Esophagus squamous epithelium (tissue), 5 donors: ENCODE measurements at regions not wholly inside any gene's neighbourhood (a gene's known extent, or its start where the extent isn't known, plus 50 kb on each side); places are given as distances from the start of the nearest gene placed in this dataset.
A peak's percentile ranks its signal among the peaks of the same experiment; 100 is the strongest.

Experiments used
- DNase-seq: peaks from one replicate; lab custom pipeline; 2025; lab: John Stamatoyannopoulos, UW
- H3K27ac ChIP-seq, 4 donors: fragments of 200-600 bp; sonication (generic); one replicate each; pipeline ENCODE4 v1.5.1; 2016 to 2019; ENCODE audit warnings: mild to moderate bottlenecking in 1 of 4
- H3K27me3 ChIP-seq, 4 donors: fragments of 200-600 bp; sonication (generic); 1 replicate in 3 of 4; 2 replicates in 1 of 4; pipeline versions ENCODE4 v1.5.1 to v1.6.0; 2017 to 2021; ENCODE audit warnings: antibody characterized with exemption in 1 of 4
- H3K36me3 ChIP-seq, 3 donors: fragments of 200-600 bp; sonication (generic); one replicate each; pipeline ENCODE4 v1.5.1; 2016 to 2019
- H3K4me1 ChIP-seq, 3 donors: fragments of 200-600 bp; sonication (generic); one replicate each; pipeline ENCODE4 v1.5.1; 2017 to 2019
- H3K4me3 ChIP-seq, 4 donors: fragments of 200-600 bp; sonication (generic); 1 replicate in 3 of 4; 2 replicates in 1 of 4; pipeline ENCODE4 v1.5.1; 2016 to 2019; ENCODE audit warnings: mild to moderate bottlenecking in 2 of 4, moderate library complexity in 1 of 4
- H3K9me3 ChIP-seq, 3 donors: fragments of 200-600 bp; sonication (generic); one replicate each; pipeline ENCODE4 v1.5.1; 2016 to 2019
- POLR2A ChIP-seq, 4 donors: fragments of 450-650 bp; IDR thresholded peaks; one replicate each; pipeline ENCODE4 v1.6.1; 2017; ENCODE audit warnings: antibody characterized with exemption in 4 of 4, mild to moderate bottlenecking in 4 of 4, moderate library complexity in 3 of 4
- WGBS, 2 donors: methylation state at CpG; one replicate each; pipeline ENCODE4 v1.1.5; 2018; 5-methylcytosine and 5-hydroxymethylcytosine counted together
- intact Hi-C: fragments of 100-400 bp; cut with DNase I; formaldehyde crosslinking; loops from one replicate; pipeline ENCODE4 v1.15.0; 2022
- TF ChIP-seq, protein P1 (sequence below), 6 experiments: fragments of 450-650 bp in 4 of 6; fragments of 200-600 bp in 2 of 6; sonication (generic) in 2 of 6; IDR thresholded peaks; one replicate each; pipeline ENCODE4 v1.5.1; 2016 to 2019; ENCODE audit warnings: antibody characterized with exemption in 6 of 6, mild to moderate bottlenecking in 4 of 6, moderate library complexity in 4 of 6
- donor health status: DM: yes; HTN: yes; CAD: no.

DNA sequence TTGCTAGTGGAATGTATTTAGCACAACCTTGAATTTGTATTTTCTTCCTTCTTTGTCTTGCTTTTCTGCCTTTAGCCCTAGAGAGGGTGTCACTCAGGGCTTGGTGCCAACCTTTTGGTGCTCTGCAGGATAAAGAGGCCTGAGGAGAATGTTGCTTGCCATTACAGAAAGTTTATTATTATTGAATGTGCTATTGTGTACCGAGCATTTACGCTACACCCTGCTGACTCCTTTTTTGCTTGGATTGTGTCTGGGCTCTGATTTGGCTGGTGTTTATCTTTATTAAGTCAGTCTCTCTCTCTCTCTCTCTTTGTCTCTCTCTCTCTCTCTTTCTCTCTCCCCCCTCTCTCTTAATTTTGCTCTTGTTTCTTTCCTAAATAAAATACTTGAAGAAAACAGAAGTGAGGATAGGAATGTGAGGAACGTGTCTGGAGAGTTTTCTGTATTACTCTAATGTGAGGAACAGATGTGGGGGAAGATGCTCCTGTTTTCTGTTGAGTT is 284.4 kb upstream of the PHYHIPL start:
- intact Hi-C loops, result no loop called here
- no peaks in the 10 kb centered on the region for H3K9me3 ChIP-seq
- DNase-seq, result no peak
- no peaks in the 10 kb centered on the region for H3K27me3 ChIP-seq
- no peaks in the 10 kb centered on the region for H3K36me3 ChIP-seq
- H3K27ac ChIP-seq, result no peak overlapping the region
- H3K4me3 ChIP-seq, result no peak overlapping the region
- no peak for TF ChIP-seq POLR2A (IDR thresholded peaks at IDR 0.05)
- TF ChIP-seq, protein P1, sequence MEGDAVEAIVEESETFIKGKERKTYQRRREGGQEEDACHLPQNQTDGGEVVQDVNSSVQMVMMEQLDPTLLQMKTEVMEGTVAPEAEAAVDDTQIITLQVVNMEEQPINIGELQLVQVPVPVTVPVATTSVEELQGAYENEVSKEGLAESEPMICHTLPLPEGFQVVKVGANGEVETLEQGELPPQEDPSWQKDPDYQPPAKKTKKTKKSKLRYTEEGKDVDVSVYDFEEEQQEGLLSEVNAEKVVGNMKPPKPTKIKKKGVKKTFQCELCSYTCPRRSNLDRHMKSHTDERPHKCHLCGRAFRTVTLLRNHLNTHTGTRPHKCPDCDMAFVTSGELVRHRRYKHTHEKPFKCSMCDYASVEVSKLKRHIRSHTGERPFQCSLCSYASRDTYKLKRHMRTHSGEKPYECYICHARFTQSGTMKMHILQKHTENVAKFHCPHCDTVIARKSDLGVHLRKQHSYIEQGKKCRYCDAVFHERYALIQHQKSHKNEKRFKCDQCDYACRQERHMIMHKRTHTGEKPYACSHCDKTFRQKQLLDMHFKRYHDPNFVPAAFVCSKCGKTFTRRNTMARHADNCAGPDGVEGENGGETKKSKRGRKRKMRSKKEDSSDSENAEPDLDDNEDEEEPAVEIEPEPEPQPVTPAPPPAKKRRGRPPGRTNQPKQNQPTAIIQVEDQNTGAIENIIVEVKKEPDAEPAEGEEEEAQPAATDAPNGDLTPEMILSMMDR (IDR thresholded peaks at IDR 0.05), result no peak
- WGBS, 2 donors, result 47 to 53% methylated on average over 3 of the region's 3 CpGs
- H3K4me1 ChIP-seq, result no peaks in the 10 kb centered on the region

DNA sequence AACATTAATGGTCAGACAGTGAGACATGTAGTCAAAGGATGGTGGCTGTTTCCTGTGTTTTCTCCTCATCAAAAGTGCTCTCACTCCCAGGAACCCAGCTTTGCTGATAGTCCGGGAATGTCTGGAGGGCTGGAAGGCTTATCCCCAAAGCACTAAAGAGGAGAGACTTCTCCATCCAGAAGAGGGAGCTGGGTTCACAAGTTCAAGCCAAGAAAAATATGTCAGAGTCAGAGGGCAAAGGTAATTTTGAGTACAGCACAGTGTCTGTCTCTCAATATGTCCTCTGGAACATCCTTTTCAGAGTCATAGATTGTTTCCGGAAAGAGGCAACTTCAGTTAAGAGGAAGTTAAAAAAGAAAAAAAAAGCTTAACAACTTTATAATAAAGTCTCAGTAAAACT is 281.5 kb upstream of the PHYHIPL start:
- no peaks in the 10 kb centered on the region for H3K4me1 ChIP-seq
- H3K4me3 ChIP-seq, result no peak overlapping the region
- H3K36me3 ChIP-seq, result no peaks in the 10 kb centered on the region
- DNase-seq, result no peak
- intact Hi-C loops, result no loop called here
- H3K27ac ChIP-seq, result no peak overlapping the region
- no peaks in the 10 kb centered on the region for H3K27me3 ChIP-seq
- WGBS, 2 donors, result 69 to 75% methylated on average over 2 of the region's 2 CpGs
- TF ChIP-seq, protein P1 (IDR thresholded peaks at IDR 0.05), result no peak
- no peak for TF ChIP-seq POLR2A (IDR thresholded peaks at IDR 0.05)
- H3K9me3 ChIP-seq, result no peaks in the 10 kb centered on the region

DNA sequence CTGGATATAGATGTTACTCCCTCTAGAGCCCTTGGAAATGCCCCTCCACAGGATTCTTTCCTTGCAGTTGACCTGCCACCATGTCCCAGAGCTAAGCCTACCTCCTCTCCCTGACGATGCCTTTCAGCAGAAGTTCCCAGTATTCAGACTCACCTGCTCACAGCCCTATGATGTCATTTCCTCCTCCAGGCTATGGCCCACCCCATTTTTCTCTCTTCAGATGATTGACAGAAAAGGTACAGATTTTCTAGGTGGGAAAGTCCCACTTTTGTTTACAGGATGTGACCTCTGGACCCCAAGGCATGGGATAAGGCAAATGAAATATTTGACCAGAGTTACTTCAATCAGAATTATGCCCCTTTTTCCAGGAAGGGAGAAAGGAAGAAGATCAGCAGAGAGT is 280.2 kb upstream of the PHYHIPL start:
- TF ChIP-seq, protein P1 (IDR thresholded peaks at IDR 0.05), result no peak
- TF ChIP-seq POLR2A (IDR thresholded peaks at IDR 0.05), result no peak
- no peaks in the 10 kb centered on the region for H3K36me3 ChIP-seq
- H3K27me3 ChIP-seq, result no peaks in the 10 kb centered on the region
- no peak overlapping the region for H3K27ac ChIP-seq
- H3K4me1 ChIP-seq, result no peaks in the 10 kb centered on the region
- intact Hi-C loops, result no loop called here
- H3K4me3 ChIP-seq, result no peak overlapping the region
- H3K9me3 ChIP-seq, result no peaks in the 10 kb centered on the region
- no peak for DNase-seq
- WGBS, 2 donors, result 64 to 72% methylated on average over 1 of the region's 1 CpG

DNA sequence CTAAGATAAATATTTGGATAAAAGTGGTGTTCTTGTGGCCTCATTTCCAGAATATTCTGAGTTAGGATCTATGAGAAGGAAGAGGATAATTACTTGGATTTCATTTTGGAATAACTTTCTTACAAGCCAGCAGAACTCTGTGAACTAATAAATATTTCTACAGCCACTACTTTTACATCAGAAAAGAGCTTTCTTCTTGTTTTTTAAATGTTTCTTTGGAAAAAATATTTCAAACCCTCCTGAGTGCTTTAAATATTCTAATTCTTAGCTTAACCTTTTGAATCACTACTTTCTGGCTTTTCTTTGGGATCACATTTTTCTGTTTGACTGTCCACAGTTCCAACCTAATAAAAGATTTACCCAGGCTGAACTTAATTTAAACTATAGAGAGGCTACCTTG is 279.2 kb upstream of the PHYHIPL start:
- no peak for DNase-seq
- Histone ChIP-seq H3K4me3 (no peak overlapping the region), H3K4me1 (no peaks in the 10 kb centered on the region), H3K27ac (no peak overlapping the region), H3K36me3 (no peaks in the 10 kb centered on the region), H3K9me3 (no peaks in the 10 kb centered on the region), H3K27me3 (no peaks in the 10 kb centered on the region)
- TF ChIP-seq, protein P1 (IDR thresholded peaks at IDR 0.05), result no peak
- no peak for TF ChIP-seq POLR2A (IDR thresholded peaks at IDR 0.05)
- intact Hi-C loops, result no loop called here

DNA sequence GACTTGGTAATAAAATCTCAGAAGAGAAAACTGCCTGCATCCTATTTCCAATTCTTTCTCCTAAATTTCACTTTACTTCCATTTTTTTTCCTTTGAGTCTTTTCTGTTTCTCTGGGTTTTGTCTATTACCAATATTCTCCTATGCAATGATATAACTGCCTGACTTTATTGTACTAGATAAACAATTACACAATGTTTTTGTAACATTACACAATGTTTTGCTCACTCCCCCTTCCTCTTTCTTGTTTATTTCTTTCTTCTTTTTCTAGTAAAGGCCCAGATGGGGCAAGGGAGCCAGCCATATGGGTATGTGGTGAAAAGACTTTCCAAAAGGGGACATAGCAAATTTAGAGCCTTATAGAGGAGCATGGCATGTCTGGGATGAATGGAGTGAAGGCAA is 278.7 kb upstream of the PHYHIPL start:
- TF ChIP-seq POLR2A (IDR thresholded peaks at IDR 0.05), result no peak
- TF ChIP-seq, protein P1 (IDR thresholded peaks at IDR 0.05), result no peak
- intact Hi-C loops, result no loop called here
- Histone ChIP-seq H3K9me3 (no peaks in the 10 kb centered on the region), H3K27ac (peak overlapping the region in 1 of 4 donors; percentile 23), H3K27me3 (no peaks in the 10 kb centered on the region), H3K4me1 (no peaks in the 10 kb centered on the region), H3K36me3 (no peaks in the 10 kb centered on the region), H3K4me3 (no peak overlapping the region)
- no peak for DNase-seq
